GM12874 (cell line): ENCODE measurements at regions not wholly inside any gene's neighbourhood (a gene's known extent, or its start where the extent isn't known, plus 50 kb on each side); places are given as distances from the start of the nearest gene placed in this dataset.

Experiments used
- TF ChIP-seq, protein P1 (sequence below): IDR thresholded peaks from 2 replicates; pipeline ENCODE4 v1.5.1; 2011; ENCODE audit warnings: low read depth, mild to moderate bottlenecking, control low read depth, low read length, moderate library complexity; ENCODE audit not compliant: insufficient read depth

DNA sequence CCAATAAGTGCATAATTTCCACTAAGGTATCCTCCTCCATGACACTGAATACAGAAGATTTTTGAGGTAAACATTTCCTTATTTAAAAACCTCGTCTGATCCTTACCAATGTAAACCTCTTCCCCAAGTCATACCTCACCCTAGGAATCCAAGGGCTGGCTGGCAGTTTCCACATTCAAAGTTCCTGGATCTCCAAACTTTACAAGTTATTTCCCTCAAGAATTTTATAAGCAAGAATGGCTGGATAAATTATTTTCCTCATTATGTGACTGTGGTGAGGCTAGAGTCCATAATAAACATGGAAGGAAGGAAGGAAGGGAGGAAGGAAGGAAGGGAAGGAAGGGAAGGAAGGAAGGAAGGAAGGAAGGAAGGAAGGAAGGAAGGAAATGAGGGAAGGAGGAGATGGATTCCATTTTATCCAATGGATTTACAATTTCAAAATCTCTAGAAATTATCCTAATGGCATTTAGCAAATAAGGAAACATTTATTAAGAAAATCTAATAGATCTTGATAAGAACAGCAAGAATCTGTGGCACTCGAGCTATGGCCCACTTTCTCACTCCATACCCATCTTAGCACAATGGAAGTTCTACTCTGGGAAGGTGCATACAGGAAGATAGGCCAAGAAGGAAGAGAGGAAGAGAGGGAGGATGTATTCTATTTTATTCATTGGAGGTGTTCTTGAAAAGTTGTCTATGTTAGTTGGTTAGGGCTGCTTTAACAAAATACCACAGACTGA lies 477.8 kb upstream of the TMPO start:
- TF ChIP-seq, protein P1, sequence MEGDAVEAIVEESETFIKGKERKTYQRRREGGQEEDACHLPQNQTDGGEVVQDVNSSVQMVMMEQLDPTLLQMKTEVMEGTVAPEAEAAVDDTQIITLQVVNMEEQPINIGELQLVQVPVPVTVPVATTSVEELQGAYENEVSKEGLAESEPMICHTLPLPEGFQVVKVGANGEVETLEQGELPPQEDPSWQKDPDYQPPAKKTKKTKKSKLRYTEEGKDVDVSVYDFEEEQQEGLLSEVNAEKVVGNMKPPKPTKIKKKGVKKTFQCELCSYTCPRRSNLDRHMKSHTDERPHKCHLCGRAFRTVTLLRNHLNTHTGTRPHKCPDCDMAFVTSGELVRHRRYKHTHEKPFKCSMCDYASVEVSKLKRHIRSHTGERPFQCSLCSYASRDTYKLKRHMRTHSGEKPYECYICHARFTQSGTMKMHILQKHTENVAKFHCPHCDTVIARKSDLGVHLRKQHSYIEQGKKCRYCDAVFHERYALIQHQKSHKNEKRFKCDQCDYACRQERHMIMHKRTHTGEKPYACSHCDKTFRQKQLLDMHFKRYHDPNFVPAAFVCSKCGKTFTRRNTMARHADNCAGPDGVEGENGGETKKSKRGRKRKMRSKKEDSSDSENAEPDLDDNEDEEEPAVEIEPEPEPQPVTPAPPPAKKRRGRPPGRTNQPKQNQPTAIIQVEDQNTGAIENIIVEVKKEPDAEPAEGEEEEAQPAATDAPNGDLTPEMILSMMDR, result no peak

DNA sequence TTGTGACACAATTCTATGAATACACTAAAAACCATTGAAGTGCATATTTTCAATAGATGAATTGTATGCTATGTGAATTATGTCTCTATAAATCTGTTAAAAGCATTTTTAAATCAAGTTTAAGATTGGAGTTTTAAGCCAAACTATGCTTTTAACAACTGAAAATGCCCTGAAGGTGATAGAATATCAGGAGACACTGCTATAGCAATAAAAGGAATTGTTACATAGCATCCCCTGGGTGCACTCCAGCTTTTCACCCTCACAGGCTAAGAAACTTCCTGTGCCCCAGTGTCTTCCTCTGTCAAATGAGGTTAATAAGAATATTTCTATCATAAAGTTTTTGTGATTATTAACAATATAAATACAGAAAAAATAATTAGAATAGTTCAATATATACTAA lies 472.7 kb upstream of the TMPO start:
- TF ChIP-seq, protein P1, result no peak

DNA sequence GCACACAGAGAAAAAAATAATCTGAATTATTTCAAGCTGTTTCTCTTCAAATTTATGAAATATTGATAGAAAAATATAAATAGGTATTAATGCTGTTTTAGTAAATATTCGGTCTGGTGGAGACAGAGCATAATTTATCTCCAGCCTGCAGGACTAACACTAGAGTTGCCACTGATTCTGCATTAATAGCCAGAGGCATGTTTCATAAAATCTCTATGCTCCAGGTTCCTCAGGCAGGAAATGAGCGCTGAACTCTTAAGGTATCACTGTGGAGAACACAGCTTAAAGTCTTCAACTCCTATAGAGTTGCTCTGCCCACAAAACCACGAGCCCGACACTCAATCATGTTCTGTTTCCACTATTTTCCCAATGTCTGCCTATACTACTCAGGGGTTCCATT lies 470.0 kb upstream of the TMPO start:
- TF ChIP-seq, protein P1, result no peak

DNA sequence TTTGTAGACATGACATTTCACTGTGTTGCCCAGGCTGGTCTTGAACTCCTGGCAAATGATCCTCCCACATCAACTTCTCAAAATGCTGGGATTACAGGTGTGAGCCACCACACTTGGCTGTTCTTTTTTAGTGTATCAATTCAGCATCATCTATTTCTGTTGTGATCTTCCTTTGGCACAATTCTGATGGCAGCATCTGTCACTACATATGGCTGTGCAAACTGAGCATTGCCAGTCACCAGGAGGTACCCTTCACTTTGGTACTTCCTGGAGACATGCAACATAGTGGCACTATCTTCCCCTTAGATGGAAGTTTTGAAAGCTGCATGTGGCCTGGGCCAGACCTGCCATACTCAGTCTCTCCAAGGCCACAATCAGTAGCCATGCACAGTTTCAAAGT lies 467.1 kb upstream of the TMPO start:
- TF ChIP-seq, protein P1, result no peak

DNA sequence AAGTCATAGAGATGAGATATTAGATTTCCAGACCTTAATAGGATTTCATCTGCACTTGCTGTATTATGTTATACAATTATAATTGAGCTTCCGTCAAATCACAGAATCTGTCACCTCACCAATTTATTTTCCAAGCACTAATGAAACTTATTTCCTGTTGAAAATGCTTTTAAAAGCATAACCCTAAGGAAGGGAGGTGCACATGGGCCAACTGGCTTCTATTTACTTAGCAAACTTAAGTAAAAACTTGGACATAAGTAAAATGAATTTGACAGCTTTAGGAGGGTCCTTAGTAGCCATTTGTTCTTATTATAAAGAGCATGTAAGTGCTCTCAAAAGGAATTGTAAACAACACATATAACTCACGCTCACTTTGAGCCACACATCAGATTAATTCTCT lies 462.2 kb upstream of the TMPO start:
- TF ChIP-seq, protein P1, result no peak

DNA sequence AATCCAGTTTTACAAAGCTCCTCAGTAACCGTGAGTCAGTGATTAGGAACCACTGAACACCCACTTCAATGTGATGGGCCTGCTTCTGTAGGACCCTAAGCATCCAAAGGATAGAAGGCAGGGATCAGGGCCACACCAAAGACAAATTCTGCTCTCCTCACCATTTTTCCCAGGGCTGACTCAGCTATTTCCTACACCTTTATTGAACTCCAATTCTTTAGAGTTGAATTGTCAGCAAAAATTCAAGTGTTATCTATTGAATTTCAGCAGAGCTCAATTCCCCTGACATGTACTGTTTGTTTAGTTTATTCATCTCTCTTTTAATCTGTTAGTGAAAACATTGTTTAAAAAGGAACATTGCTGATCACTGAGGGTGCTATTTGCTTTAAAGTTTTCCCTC lies 457.7 kb upstream of the TMPO start:
- TF ChIP-seq, protein P1, result no peak

DNA sequence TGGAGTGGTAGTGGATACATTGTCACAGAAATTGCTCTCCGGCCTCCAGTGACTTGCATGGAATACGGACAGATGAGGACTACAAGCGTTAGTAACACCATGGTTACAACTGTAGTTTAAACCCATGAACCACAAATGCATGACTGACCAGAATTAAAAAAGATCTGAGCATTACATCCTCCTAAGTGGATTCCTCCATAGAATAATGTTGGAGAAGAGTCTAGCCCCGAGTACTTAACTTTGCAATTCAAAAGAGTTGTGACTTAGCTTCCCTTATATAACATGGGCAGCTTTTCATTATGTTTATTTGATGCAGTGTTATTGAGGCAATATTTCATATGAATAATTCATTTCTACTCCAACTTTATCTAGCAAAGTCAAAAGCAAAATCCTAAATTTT lies 457.2 kb upstream of the TMPO start:
- TF ChIP-seq, protein P1, result no peak
